GM21447 (cell line): ENCODE measurements at regions not wholly inside any gene's neighbourhood (a gene's known extent, or its start where the extent isn't known, plus 50 kb on each side); places are given as distances from the start of the nearest gene placed in this dataset.

ENCODE experiments used
- ATAC-seq: cut with Tn5 transposase; IDR thresholded peaks from one replicate; pipeline ENCODE4 v1.9.1; 2021; ENCODE audit not compliant: unreplicated experiment

- no peak for ATAC-seq
Measured at GRCh38 chr2:180662941-180663471, 317.4 kb upstream of the UBE2E3 start.

DNA sequence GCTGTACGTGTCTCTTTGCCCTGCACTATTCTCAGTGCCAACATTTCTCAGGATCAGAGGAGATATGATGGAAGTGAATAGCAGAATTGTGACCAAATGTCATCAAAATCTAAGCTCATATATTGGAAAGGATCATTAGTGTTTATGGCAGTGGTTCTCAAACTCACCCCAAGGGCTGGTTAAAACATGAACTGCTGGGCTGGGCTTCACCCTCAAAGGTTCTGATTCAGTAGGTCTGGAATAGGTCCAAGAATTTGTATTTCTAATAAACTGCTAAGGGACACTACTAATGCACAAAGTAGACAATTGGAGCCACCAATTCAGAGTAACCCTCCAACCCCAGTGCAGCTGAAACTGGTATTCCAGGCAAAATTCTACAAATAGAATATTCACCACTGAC, 317.9 kb upstream of the UBE2E3 start:
- ATAC-seq, result no peak

- no peak for ATAC-seq
Measured at GRCh38 chr2:180661686-180662030, 318.7 kb upstream of the UBE2E3 start.

DNA sequence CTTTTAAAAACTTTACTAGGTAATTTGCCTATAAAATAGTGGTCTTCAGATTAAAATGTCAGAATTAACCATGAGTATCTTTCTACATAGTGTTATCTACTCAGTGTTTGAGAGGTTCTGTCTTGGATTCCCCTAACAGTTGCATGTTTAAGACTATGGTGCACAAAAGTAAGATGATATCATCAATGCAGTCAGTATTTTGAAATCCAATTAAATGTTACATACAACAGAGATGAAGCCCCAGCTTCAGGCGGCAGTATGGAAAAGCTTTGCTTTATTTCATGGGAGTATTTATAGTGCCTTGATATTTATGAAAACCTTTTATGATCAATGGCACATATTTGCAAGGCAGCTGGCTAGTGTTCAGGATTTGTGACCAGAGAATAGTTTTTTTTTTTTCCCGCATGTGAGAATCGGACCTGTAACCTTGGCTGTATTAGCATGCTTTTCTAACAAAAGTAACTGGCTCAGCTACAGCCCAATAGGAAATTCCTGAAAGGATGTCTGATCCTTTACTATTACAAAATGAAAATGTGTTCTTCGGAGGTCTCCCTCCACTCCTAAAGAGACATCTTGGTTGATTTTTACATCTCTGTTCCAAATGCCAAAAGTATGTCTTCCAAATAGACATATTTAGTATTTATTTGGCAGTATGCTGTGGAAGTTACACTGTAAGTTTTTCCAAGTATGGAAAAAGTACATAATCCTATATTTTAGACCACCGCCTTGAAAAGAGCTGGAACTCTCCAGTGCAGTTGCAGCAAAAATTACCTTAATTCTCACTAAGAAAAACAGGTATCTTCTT, 319.3 kb upstream of the UBE2E3 start:
- no peak for ATAC-seq

- ATAC-seq, result no peak
Measured at GRCh38 chr2:180660207-180660606, 320.2 kb upstream of the UBE2E3 start.

GRCh38 chr2:180657054-180657453, 323.4 kb upstream of the UBE2E3 start:
- no peak for ATAC-seq

DNA sequence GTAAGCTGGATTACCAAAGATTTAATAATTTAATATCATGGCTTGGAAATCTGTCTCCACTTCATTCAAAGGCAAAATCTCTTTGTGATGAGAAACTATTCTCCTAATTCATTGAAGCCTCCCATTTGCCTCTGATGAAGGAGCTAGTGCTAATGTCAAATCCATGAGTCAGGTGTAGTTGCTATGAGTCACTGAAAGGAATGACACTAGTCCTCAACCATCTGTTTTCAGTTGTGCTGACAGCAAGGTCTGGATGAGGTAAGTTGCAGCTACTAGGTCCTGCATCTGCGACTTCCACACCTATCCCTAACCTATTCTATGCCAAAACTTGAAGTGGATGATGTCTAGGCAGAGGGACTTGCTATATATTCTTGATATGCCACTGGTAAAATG, 324.0 kb upstream of the UBE2E3 start:
- no peak for ATAC-seq

GRCh38 chr2:180655842-180656454, 324.5 kb upstream of the UBE2E3 start:
- ATAC-seq, result no peak

GRCh38 chr2:180655393-180655792, 325.0 kb upstream of the UBE2E3 start:
- ATAC-seq, result no peak

GRCh38 chr2:180653481-180653880, 326.9 kb upstream of the UBE2E3 start:
- no peak for ATAC-seq

DNA sequence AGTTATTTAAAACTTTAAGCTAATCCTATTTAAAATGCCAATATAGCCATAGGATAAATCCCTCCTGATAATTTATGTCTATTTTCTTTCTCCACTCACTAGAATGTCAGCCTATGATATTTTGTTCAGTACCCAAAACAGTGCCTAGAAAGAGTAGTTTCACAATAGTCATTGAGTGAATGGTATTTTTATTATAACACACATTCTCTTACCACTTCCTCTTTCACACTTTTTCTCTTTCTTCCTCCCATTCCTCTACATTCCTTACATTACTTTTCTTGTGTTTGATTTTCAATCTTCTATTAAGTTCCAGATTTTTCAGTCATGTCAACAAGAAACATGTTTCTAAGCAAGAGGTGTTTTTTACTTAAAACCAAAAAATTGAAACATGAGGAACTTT, 327.6 kb upstream of the UBE2E3 start:
- ATAC-seq, result no peak

GRCh38 chr2:180651596-180651995, 328.8 kb upstream of the UBE2E3 start:
- no peak for ATAC-seq

GRCh38 chr2:180647621-180648020, 332.8 kb upstream of the UBE2E3 start:
- no peak for ATAC-seq

DNA sequence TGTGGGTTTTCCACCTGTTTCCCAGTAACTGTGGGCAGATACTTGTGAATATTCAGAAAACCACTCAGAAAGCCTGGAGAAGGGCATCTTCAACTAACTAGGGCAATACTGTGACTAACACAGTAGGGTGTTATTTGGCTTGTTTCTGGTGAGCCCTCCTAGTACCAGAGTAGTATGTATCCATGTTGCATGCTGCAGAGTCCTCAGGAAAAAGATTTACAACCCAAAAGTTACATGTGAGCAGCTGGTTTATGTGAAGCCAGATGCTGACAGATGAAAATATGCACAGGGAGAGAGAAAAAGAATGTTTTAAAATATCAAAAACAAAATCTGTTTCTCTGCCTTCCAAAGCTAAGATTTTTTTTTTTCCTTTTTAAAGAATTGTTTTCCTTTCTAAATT, 333.2 kb upstream of the UBE2E3 start:
- no peak for ATAC-seq

- ATAC-seq, result no peak
Measured at GRCh38 chr2:180646756-180647155, 333.6 kb upstream of the UBE2E3 start.

- ATAC-seq, result no peak
Measured at GRCh38 chr2:180644709-180645108, 335.7 kb upstream of the UBE2E3 start.

- ATAC-seq, result no peak
Measured at GRCh38 chr2:180630756-180631155, 349.6 kb upstream of the UBE2E3 start.

DNA sequence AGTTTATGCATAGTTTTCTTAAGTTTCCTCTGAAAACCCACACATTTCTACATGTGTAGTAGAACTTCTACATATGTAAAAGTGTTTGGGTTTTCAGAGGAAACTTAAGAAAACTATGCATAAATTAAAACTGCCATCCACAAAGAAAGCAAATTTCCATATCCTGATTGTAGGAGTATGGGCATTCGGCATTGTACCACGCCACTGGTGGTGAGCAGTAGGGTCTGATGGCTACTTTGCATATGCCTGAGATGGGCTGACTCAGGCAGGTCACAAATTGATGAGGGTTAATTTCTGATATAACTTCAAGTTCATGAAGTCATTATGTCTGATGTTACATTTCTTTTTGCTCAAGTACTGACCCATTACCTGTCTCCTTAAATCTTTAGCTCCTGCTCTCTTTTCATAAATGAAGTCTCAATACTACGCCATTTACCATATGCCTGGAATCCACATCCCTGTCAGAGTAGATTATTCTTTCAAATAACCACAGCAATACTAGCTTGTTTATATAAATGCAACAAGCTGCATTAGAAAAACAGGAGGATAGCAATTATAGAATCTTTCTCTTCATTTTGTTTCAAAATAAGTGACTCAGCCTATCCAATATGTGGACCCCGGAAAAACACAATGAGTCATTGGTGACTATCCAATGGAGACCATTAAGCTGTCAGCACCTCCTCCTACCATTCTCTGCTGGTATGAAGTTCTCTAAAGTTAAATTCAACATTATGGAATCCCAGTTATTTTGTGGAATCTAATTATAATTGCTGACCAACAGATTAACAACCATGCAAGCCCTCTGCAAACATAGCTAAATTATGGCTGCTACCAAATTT, 355.2 kb upstream of the UBE2E3 start:
- ATAC-seq, result no peak

DNA sequence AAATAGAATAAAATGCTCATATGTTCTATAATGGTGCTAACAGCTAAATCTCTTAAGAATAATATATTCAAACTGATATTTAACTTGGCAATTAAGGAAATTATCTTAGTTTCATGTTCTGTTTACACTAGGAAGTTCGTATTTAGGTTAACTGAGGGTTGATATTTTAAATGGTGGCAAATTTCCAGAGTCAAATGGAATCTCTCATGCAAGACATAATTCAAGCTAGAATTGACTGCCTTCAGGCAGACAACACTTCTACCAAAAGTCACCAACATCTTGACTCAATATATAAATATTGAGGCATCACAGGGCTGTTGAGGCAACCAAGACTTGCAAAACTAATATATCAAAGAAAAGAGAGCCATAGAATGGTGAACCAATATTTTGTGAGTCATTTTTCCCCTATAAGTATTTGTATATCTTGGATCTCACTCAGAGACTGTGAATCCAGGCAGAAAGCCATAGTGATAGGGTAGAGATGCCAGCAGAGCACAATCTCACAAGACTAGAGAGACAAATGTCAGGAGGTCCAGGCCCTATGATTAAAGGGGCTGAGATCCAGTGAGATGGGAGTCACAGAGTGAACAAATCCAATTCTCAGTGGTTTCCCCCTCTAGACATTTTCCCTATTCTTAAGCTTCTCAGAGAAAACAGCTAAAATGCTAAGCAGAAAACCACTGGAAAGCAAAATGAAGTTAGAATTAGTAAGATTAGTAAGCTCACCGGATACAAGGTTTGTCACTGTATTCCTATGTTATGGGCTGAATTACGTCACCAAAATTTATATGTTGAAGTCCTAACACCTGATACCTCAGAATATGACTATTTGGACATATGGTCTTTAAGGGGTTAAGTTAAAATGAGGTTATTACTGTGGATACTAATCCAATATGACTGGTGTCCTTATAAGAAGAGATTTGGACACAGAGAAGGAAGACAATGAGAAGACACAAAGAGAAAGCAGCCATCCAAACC, 358.2 kb upstream of the UBE2E3 start:
- no peak for ATAC-seq

- no peak for ATAC-seq
Measured at GRCh38 chr2:180621366-180621765, 359.0 kb upstream of the UBE2E3 start.

GRCh38 chr2:180618570-180618969, 361.8 kb upstream of the UBE2E3 start:
- no peak for ATAC-seq
